ENCODE measurements at regions not wholly inside any gene's neighbourhood (a gene's known extent, or its start where the extent isn't known, plus 50 kb on each side); places are given as distances from the start of the nearest gene placed in this dataset.

- H3K36me3 ChIP-seq (ENCODE audit: control insufficient read depth, insufficient read depth, low read length) = no peaks in the 10 kb centered on the region
- H3K9me3 ChIP-seq (replicated peaks; ENCODE audit: control insufficient read depth, insufficient read depth, low read depth, low read length) = no peaks in the 10 kb centered on the region
- intact Hi-C loops (cut with micrococcal nuclease) (no loop called here), in situ Hi-C loops (cut with MboI) (no loop called here)
- TF ChIP-seq, protein P1, sequence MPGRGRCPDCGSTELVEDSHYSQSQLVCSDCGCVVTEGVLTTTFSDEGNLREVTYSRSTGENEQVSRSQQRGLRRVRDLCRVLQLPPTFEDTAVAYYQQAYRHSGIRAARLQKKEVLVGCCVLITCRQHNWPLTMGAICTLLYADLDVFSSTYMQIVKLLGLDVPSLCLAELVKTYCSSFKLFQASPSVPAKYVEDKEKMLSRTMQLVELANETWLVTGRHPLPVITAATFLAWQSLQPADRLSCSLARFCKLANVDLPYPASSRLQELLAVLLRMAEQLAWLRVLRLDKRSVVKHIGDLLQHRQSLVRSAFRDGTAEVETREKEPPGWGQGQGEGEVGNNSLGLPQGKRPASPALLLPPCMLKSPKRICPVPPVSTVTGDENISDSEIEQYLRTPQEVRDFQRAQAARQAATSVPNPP (IDR thresholded peaks at IDR 0.05; ENCODE audit: borderline replicate concordance, insufficient read depth, insufficient read length) = no peak
- TF ChIP-seq USF1 (CRISPR knock-in tag; IDR thresholded peaks at IDR 0.05) (no peak), YY1 (IDR thresholded peaks at IDR 0.05; ENCODE audit: borderline replicate concordance in 1 of 3, control insufficient read depth in 1 of 3, extremely low read depth in 1 of 3, insufficient read depth in 3 of 3, insufficient read length in 1 of 3, insufficient replicate concordance in 2 of 3, low read depth in 1 of 3, low read length in 2 of 3) (no peak), TARDBP (IDR thresholded peaks at IDR 0.05) (no peak), IFI16 (CRISPR knock-in tag; IDR thresholded peaks at IDR 0.05) (no peak), STAT5A (IDR thresholded peaks at IDR 0.05; ENCODE audit: borderline replicate concordance, low read length) (no peak), FOXK1 (CRISPR knock-in tag; IDR thresholded peaks at IDR 0.05; ENCODE audit: borderline replicate concordance) (no peak), ZFX (CRISPR knock-in tag; IDR thresholded peaks at IDR 0.05) (no peak), GTF2E2 (tag; IDR thresholded peaks at IDR 0.05) (no peak)
- DNase-seq (ENCODE audit: extremely low read depth in 1 of 4, low spot score in 3 of 4) (no peak), FAIRE-seq (no peak), ATAC-seq (no peak)
- POLR2A ChIA-PET = no interaction called here
- H3K4me1 ChIP-seq (replicated peaks in 1 of 2; ENCODE audit: control insufficient read depth in 2 of 2, insufficient read depth in 2 of 2, low read length in 2 of 2) = no peaks in the 10 kb centered on the region
- H3K9me1 ChIP-seq (ENCODE audit: control insufficient read depth, insufficient read depth, low read length) = no peaks in the 10 kb centered on the region
- WGBS (ENCODE audit: insufficient coverage, low coverage, missing lambda C conversion rate) = 0% methylated on average over 1 of the region's 1 CpG
- H3K79me2 ChIP-seq (ENCODE audit: control insufficient read depth, insufficient read depth, low read length) = no peaks in the 10 kb centered on the region
- no peak overlapping the region for H3K9ac ChIP-seq (ENCODE audit: insufficient read depth in 1 of 2, low read depth in 2 of 2, low read length in 2 of 2)
- H4K20me1 ChIP-seq (replicated peaks; ENCODE audit: control insufficient read depth, insufficient read depth, low read length) = no peaks in the 10 kb centered on the region
- no peak overlapping the region for H3K4me2 ChIP-seq (ENCODE audit: insufficient read depth, low read length)
- H3K4me3 ChIP-seq = no peak overlapping the region
- CTCF ChIA-PET (ENCODE audit: low intra/inter-chr PET ratio) = no interaction called here
- no peak overlapping the region for H2AFZ ChIP-seq (ENCODE audit: low read depth, low read length)
- no TSS peak for BruUV-seq (replicated peaks)
- H3K27me3 ChIP-seq (ENCODE audit: control insufficient read depth in 2 of 2, insufficient read depth in 2 of 2, low read length in 2 of 2) = no peaks in the 10 kb centered on the region
- no peak overlapping the region for H3K27ac ChIP-seq (ENCODE audit: extremely low read depth, low read depth, low read length)
Measured at GRCh38 chr6:73943930-73944652, 248.1 kb downstream of the CD109 start.

Measured in K562 (cell line).